Testis (tissue), 2 donors: ENCODE measurements at regions not wholly inside any gene's neighbourhood (a gene's known extent, or its start where the extent isn't known, plus 50 kb on each side); places are given as distances from the start of the nearest gene placed in this dataset.

ENCODE experiments used
- DNase-seq: peaks from one replicate; pipeline ENCODE4 v3.0.0-alpha.2; 2019
- H3K27ac ChIP-seq, 2 donors: fragments of 200-600 bp; sonication (generic); one replicate each; pipeline ENCODE4 v1.5.1; 2019
- H3K27me3 ChIP-seq: fragments of 200-600 bp; sonication (generic); one replicate; pipeline ENCODE4 v1.5.1; 2019
- H3K36me3 ChIP-seq: fragments of 200-600 bp; sonication (generic); one replicate; pipeline ENCODE4 v1.5.1; 2017; ENCODE audit warnings: low read depth; ENCODE audit errors: missing control alignments
- H3K4me1 ChIP-seq: fragments of 200-600 bp; sonication (generic); one replicate; pipeline ENCODE4 v1.5.1; 2019
- H3K4me3 ChIP-seq, 2 donors: fragments of 200-600 bp; sonication (generic); one replicate each; pipeline ENCODE4 v1.5.1; 2017 to 2019
- H3K9me3 ChIP-seq: fragments of 200-600 bp; sonication (generic); one replicate; pipeline ENCODE4 v1.5.1; 2017
- CTCF ChIP-seq, 3 experiments: fragments of 450-650 bp in 2 of 3; fragments of 200-600 bp in 1 of 3; sonication (generic) in 1 of 3; IDR thresholded peaks; one replicate each; pipeline ENCODE4 v1.5.1; 2016 to 2019; ENCODE audit warnings: antibody characterized with exemption in 3 of 3, mild to moderate bottlenecking in 2 of 3, moderate library complexity in 1 of 3
- POLR2A ChIP-seq: fragments of 450-650 bp; IDR thresholded peaks from one replicate; pipeline ENCODE4 v1.6.1; 2017; ENCODE audit warnings: antibody characterized with exemption, mild to moderate bottlenecking, moderate library complexity
- WGBS, 2 donors: methylation state at CpG; one replicate each; pipeline ENCODE4 v1.1.5; 2018; 5-methylcytosine and 5-hydroxymethylcytosine counted together
- intact Hi-C: fragments of 100-400 bp; cut with DNase I; formaldehyde crosslinking; loops from one replicate; pipeline ENCODE4 v1.15.1; 2023; ENCODE audit warnings: low total_unique reads
- small RNA-seq, 2 donors: library from RNA; depleted of rRNA; stranded (forward); fragments of <200 nt; gene quantifications; one replicate each; pipeline ENCODE3, GENCODE V24; 2016

DNA sequence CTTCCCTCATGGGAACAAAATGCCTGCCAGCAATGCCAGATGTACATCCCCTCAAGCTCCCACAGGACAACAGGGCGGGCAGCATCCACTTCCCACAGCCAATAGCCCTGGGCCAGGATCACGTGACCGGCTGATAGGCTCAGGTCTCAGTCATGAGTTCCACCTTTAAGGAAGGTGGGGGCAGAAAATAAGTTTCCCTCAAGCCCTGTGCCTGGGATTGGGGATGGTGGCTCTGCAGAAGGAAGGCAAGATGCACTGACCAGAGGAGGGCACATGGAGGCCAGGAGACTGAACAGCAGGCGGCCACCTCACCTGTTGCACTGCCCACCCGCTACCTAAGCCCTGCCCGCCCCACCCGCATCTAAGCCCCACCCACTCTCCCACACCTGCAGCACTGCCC, 149.1 kb downstream of the BMP7 start:
- Histone ChIP-seq H3K27ac (no peak overlapping the region), H3K4me1 (no peaks in the 10 kb centered on the region), H3K9me3 (no peaks in the 10 kb centered on the region), H3K36me3 (no peaks in the 10 kb centered on the region), H3K4me3 (no peak overlapping the region), H3K27me3 (no peaks in the 10 kb centered on the region)
- TF ChIP-seq CTCF (IDR thresholded peaks at IDR 0.05) (no peak), POLR2A (no peak)
- no peak for DNase-seq
- WGBS, 2 donors = 51 to 90% methylated on average over 4 to 7 of the region's 7 CpGs
- intact Hi-C loops = no loop called here

DNA sequence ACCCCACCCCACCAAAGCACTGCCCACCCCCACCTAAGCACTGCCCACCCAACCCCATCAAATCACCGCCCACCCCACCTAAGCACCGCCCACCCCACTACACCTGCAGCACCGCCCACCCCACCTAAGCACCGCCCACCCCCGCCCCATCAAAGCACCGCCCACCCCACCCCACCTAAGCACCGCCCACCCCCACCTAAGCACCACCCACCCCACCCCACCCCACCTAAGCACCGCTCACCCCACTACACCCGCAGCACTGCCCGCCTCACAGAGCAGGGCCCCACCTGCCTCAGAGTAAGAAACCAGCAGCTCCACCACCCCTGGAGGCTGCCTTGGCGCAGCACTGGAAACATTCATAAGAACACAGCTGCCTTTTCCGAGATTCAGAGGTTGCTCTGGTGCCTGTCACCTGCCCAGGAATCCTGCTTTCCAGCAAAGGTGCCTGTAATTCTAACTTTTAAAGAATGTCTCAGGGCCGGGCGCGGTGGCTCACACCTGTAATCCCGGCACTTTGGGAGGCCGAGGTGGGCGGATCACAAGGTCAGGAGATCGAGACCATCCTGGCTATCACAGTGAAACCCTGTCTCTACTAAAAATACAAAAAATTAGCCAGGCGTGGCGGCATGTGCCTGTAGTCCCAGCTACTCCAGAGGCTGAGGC, 148.2 kb downstream of the BMP7 start:
- H3K36me3 ChIP-seq = no peaks in the 10 kb centered on the region
- no peak for TF ChIP-seq CTCF (IDR thresholded peaks at IDR 0.05)
- no peak overlapping the region for H3K27ac ChIP-seq
- H3K27me3 ChIP-seq = no peaks in the 10 kb centered on the region
- DNase-seq = no peak
- 64 to 77% methylated on average over 10 to 13 of the region's 21 CpGs for WGBS, 2 donors
- no peaks in the 10 kb centered on the region for H3K4me1 ChIP-seq
- H3K4me3 ChIP-seq = no peak overlapping the region
- no peaks in the 10 kb centered on the region for H3K9me3 ChIP-seq
- intact Hi-C loops = no loop called here

Small RNAs in the stretch of these regions (small RNA-seq; reads per million reads assigned to genes)
- gene RNU6-929P = 0 reads per million in 2 donors
